ENCODE measurements at regions not wholly inside any gene's neighbourhood (a gene's known extent, or its start where the extent isn't known, plus 50 kb on each side); places are given as distances from the start of the nearest gene placed in this dataset.

DNA sequence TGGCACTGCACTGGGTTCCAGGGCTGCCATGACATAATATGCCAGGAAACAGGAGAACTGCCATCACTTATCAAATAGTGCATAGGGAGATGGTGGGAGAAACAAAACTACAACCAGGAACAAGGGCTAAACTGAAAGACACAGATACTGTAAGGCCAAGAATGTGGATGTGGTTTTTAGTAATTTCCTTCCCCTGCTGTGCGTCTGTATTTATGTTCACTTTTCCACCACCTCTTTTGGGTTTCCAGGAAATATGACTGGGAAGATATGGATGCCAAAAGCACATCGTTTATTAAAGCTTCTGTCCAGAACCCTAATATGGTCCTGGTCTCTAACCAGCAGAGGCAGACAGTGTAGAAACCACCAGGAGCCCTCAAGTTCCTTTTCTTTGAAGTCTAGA is 759.7 kb upstream of the FANCL start:
- TF ChIP-seq CTCF (IDR thresholded peaks at IDR 0.05) = no peak
- TF ChIP-seq POLR2A (IDR thresholded peaks at IDR 0.05) = no peak
